ENCODE measurements at regions not wholly inside any gene's neighbourhood (a gene's known extent, or its start where the extent isn't known, plus 50 kb on each side); places are given as distances from the start of the nearest gene placed in this dataset.

DNA sequence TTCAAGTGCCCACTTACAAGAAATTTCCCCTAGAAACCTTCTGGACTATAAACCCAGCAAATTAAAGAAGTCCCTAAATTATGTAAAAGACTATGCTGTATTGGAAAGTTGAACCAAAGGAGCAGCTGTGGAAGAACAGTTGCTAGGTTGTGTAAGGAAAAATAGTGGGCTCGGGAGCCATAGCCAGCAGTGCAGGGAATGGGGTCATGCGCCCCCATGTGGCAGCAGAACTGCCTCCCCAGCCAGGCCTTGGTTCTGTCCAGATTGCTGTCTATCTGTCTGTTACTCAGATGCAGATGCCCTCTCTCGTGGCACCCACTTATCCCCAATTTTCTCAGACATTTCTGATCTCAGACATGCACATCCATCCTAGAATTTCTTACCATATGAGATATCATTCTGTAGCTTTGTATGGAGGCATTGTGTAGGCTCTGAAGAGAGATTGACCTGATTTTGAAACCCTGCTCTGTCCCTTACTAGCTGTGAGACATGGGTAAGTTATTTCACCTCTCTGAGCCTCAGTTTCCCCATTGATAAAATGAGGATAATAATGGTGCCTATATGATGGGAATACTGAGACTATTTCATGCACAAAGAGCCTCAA, 258.3 kb downstream of the SS18 start:
- Histone ChIP-seq H3K4me3 (ENCODE audit: low read length) (no peak overlapping the region), H3K36me3 (ENCODE audit: control insufficient read depth, insufficient read depth, low read length) (no peaks in the 10 kb centered on the region), H3K4me1 (ENCODE audit: control insufficient read depth, insufficient read depth, low read length) (peaks cover 22% of the 10 kb centered on the region), H3K27ac (ENCODE audit: low read length) (peak overlapping the region; percentile 65), H3K9me3 (replicated peaks; ENCODE audit: control insufficient read depth, low read depth, low read length) (no peaks in the 10 kb centered on the region), H3K27me3 (ENCODE audit: control insufficient read depth, insufficient read depth, low read length) (no peaks in the 10 kb centered on the region)
- WGBS (ENCODE audit: insufficient coverage) = 31% methylated on average over 3 of the region's 3 CpGs
- DNase-seq = peak; percentile 86

DNA sequence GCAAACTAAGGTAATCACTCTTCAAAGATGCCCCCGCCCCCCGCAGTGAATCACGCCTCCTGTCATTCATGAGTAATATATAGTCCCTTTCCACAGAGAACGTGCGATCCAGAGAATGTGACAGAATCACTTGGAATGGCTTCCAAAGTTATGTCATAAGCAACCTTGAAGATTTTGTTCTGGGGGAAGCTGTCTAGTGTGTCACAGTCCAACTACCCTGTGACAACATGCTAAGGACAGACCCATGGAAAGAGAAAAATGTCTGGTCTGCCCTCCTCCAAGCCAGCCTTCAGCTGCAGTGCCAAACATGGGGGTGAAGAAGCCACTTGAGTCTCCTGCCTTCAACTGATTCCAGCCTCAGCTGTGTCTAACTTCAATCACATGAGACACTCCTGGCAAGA, 259.1 kb downstream of the SS18 start:
- Histone ChIP-seq H3K9me3 (replicated peaks; ENCODE audit: control insufficient read depth, low read depth, low read length) (no peaks in the 10 kb centered on the region), H3K4me3 (ENCODE audit: low read length) (no peak overlapping the region), H3K36me3 (ENCODE audit: control insufficient read depth, insufficient read depth, low read length) (no peaks in the 10 kb centered on the region), H3K27ac (ENCODE audit: low read length) (peak overlapping the region; percentile 65), H3K27me3 (ENCODE audit: control insufficient read depth, insufficient read depth, low read length) (no peaks in the 10 kb centered on the region), H3K4me1 (ENCODE audit: control insufficient read depth, insufficient read depth, low read length) (peaks cover 30% of the 10 kb centered on the region)
- peak; percentile 47 for DNase-seq
- 61% methylated on average over 3 of the region's 5 CpGs for WGBS (ENCODE audit: insufficient coverage)

DNA sequence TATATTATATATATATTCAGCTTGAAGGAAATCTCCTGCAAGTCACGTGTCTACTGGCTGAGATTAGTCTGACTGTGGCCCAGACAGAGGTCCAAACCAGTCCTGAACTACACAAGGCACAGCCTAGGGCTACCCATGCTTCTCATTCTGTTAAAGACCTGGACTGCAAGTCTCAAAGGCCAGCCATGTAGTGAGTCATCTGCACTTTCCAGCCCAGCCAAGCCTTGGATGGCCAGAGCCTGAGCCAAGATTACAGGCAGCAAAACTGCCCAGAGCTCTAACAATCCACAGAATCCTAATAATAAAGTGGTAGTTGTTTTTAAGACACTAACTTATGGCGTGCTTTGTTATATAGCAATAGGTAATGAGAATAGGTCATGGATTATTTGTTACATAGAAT, 259.6 kb downstream of the SS18 start:
- peak; percentile 85 for DNase-seq

GRCh38 chr18:25827961-25828561, 262.4 kb downstream of the SS18 start:
- Histone ChIP-seq H3K4me1 (ENCODE audit: control insufficient read depth, insufficient read depth, low read length) (peaks cover 34% of the 10 kb centered on the region), H3K9me3 (replicated peaks; ENCODE audit: control insufficient read depth, low read depth, low read length) (peaks cover 5% of the 10 kb centered on the region), H3K36me3 (ENCODE audit: control insufficient read depth, insufficient read depth, low read length) (no peaks in the 10 kb centered on the region), H3K4me3 (ENCODE audit: low read length) (no peak overlapping the region), H3K27me3 (ENCODE audit: control insufficient read depth, insufficient read depth, low read length) (no peaks in the 10 kb centered on the region), H3K27ac (ENCODE audit: low read length) (peak overlapping the region; percentile 16)
- 31% methylated on average over 8 of the region's 13 CpGs for WGBS (ENCODE audit: insufficient coverage)
- peak; percentile 45 for DNase-seq

More for the DNA sequence above, 259.6 kb downstream of the SS18 start:
- 83% methylated on average over 1 of the region's 2 CpGs for WGBS (ENCODE audit: insufficient coverage)
- H3K4me3 ChIP-seq (ENCODE audit: low read length) = no peak overlapping the region
- H3K27ac ChIP-seq (ENCODE audit: low read length) = peak overlapping the region; percentile 65
- no peaks in the 10 kb centered on the region for H3K36me3 ChIP-seq (ENCODE audit: control insufficient read depth, insufficient read depth, low read length)
- H3K4me1 ChIP-seq (ENCODE audit: control insufficient read depth, insufficient read depth, low read length) = peaks cover 34% of the 10 kb centered on the region
- no peaks in the 10 kb centered on the region for H3K9me3 ChIP-seq (replicated peaks; ENCODE audit: control insufficient read depth, low read depth, low read length)
- H3K27me3 ChIP-seq (ENCODE audit: control insufficient read depth, insufficient read depth, low read length) = no peaks in the 10 kb centered on the region

DNA sequence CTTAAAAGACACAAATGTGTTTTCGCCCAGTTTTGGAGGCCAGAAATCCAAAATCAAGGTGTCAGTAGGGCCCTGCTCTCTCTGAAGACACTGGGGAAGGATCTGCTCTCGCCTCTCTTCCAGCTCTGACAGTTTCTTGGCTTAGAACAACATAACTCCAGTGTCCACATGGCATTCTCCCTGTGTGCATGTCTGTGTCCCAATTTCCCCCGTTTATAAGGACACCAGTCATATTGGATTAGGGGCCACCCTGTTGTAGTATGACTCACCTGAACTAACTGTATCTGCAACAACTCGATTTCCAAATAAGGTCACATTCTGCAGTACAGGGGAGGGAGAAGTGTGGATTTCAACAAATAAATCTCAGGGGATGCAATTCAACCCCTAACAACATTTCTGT, 263.2 kb downstream of the SS18 start:
- no peaks in the 10 kb centered on the region for H3K36me3 ChIP-seq (ENCODE audit: control insufficient read depth, insufficient read depth, low read length)
- WGBS (ENCODE audit: insufficient coverage) = 90% methylated on average over 2 of the region's 4 CpGs
- no peaks in the 10 kb centered on the region for H3K27me3 ChIP-seq (ENCODE audit: control insufficient read depth, insufficient read depth, low read length)
- H3K4me3 ChIP-seq (ENCODE audit: low read length) = no peak overlapping the region
- H3K4me1 ChIP-seq (ENCODE audit: control insufficient read depth, insufficient read depth, low read length) = peaks cover 34% of the 10 kb centered on the region
- H3K9me3 ChIP-seq (replicated peaks; ENCODE audit: control insufficient read depth, low read depth, low read length) = peaks cover 5% of the 10 kb centered on the region
- H3K27ac ChIP-seq (ENCODE audit: low read length) = no peak overlapping the region
- DNase-seq = no peak

GRCh38 chr18:25826823-25827222, 263.6 kb downstream of the SS18 start:
- WGBS (ENCODE audit: insufficient coverage) = 75% methylated on average over 5 of the region's 5 CpGs
- Histone ChIP-seq H3K27me3 (ENCODE audit: control insufficient read depth, insufficient read depth, low read length) (no peaks in the 10 kb centered on the region), H3K27ac (ENCODE audit: low read length) (no peak overlapping the region), H3K9me3 (replicated peaks; ENCODE audit: control insufficient read depth, low read depth, low read length) (peaks cover 5% of the 10 kb centered on the region), H3K36me3 (ENCODE audit: control insufficient read depth, insufficient read depth, low read length) (no peaks in the 10 kb centered on the region), H3K4me3 (ENCODE audit: low read length) (no peak overlapping the region), H3K4me1 (ENCODE audit: control insufficient read depth, insufficient read depth, low read length) (peaks cover 34% of the 10 kb centered on the region)
- DNase-seq = no peak

- Histone ChIP-seq H3K4me1 (ENCODE audit: control insufficient read depth, insufficient read depth, low read length) (peaks cover 31% of the 10 kb centered on the region), H3K9me3 (replicated peaks; ENCODE audit: control insufficient read depth, low read depth, low read length) (peaks cover 5% of the 10 kb centered on the region), H3K4me3 (ENCODE audit: low read length) (no peak overlapping the region), H3K27ac (ENCODE audit: low read length) (no peak overlapping the region), H3K27me3 (ENCODE audit: control insufficient read depth, insufficient read depth, low read length) (no peaks in the 10 kb centered on the region), H3K36me3 (ENCODE audit: control insufficient read depth, insufficient read depth, low read length) (no peaks in the 10 kb centered on the region)
- 56% methylated on average over 4 of the region's 4 CpGs for WGBS (ENCODE audit: insufficient coverage)
- no peak for DNase-seq
Observed at GRCh38 chr18:25825979-25826776, 264.2 kb downstream of the SS18 start.

- DNase-seq = no peak
- 34% methylated on average over 4 of the region's 6 CpGs for WGBS (ENCODE audit: insufficient coverage)
- Histone ChIP-seq H3K4me1 (ENCODE audit: control insufficient read depth, insufficient read depth, low read length) (peaks cover 23% of the 10 kb centered on the region), H3K36me3 (ENCODE audit: control insufficient read depth, insufficient read depth, low read length) (no peaks in the 10 kb centered on the region), H3K9me3 (replicated peaks; ENCODE audit: control insufficient read depth, low read depth, low read length) (peaks cover 5% of the 10 kb centered on the region), H3K4me3 (ENCODE audit: low read length) (no peak overlapping the region), H3K27ac (ENCODE audit: low read length) (no peak overlapping the region), H3K27me3 (ENCODE audit: control insufficient read depth, insufficient read depth, low read length) (no peaks in the 10 kb centered on the region)
Observed at GRCh38 chr18:25825056-25825455, 265.4 kb downstream of the SS18 start.

DNA sequence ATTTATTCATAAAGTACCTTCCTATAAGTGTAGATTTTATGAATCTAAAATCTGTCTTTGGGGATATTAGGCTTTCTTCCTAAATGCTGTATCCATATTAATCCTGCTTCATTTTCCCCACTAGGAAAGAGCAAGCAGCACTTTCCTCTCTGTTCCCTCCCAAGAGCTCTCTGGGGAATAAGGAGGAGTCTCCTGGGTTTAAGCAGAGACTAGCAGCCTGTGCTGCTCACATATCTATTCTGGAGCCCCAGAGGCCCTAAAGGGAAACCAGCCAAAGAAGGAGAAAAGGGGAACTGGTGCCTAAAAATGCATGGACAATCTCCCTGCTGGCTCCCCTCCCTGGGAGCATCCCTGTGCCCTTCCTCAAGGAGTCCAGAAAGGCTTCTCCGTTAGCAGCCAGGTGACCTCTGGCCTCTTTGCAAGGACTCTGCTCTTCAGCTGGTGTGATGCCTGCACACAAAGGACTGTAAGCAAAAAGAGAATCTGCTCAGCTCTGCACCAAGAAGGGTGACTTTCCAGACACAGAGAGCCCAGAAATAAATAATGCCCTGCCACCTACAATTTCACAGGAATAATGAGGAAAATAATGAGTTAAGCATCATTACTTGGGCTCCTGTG, 270.6 kb downstream of the SS18 start:
- no peak overlapping the region for H3K27ac ChIP-seq (ENCODE audit: low read length)
- no peak for DNase-seq
- peaks cover 5% of the 10 kb centered on the region for H3K9me3 ChIP-seq (replicated peaks; ENCODE audit: control insufficient read depth, low read depth, low read length)
- peaks cover 10% of the 10 kb centered on the region for H3K4me1 ChIP-seq (ENCODE audit: control insufficient read depth, insufficient read depth, low read length)
- WGBS (ENCODE audit: insufficient coverage) = 20% methylated on average over 1 of the region's 1 CpG
- H3K4me3 ChIP-seq (ENCODE audit: low read length) = no peak overlapping the region
- no peaks in the 10 kb centered on the region for H3K36me3 ChIP-seq (ENCODE audit: control insufficient read depth, insufficient read depth, low read length)
- H3K27me3 ChIP-seq (ENCODE audit: control insufficient read depth, insufficient read depth, low read length) = no peaks in the 10 kb centered on the region

GRCh38 chr18:25818505-25818904, 271.9 kb downstream of the SS18 start:
- WGBS (ENCODE audit: insufficient coverage) = 92% methylated on average over 2 of the region's 6 CpGs
- H3K9me3 ChIP-seq (replicated peaks; ENCODE audit: control insufficient read depth, low read depth, low read length) = no peaks in the 10 kb centered on the region
- DNase-seq = no peak
- H3K4me3 ChIP-seq (ENCODE audit: low read length) = no peak overlapping the region
- H3K36me3 ChIP-seq (ENCODE audit: control insufficient read depth, insufficient read depth, low read length) = no peaks in the 10 kb centered on the region
- H3K27me3 ChIP-seq (ENCODE audit: control insufficient read depth, insufficient read depth, low read length) = no peaks in the 10 kb centered on the region
- H3K27ac ChIP-seq (ENCODE audit: low read length) = no peak overlapping the region
- H3K4me1 ChIP-seq (ENCODE audit: control insufficient read depth, insufficient read depth, low read length) = peaks cover 10% of the 10 kb centered on the region
